GM23248 (cell line): ENCODE measurements at regions not wholly inside any gene's neighbourhood (a gene's known extent, or its start where the extent isn't known, plus 50 kb on each side); places are given as distances from the start of the nearest gene placed in this dataset.

ENCODE experiments used
- DNase-seq: peaks from one replicate; pipeline ENCODE4 v3.0.0-alpha.2; 2015
- H2AFZ ChIP-seq: fragments of 200-600 bp; sonication (generic); 2 replicates; pipeline ENCODE4 v1.6.1; 2016; ENCODE audit warnings: antibody characterized with exemption
- H3F3A ChIP-seq: fragments of 200-600 bp; sonication (generic); 2 replicates; pipeline ENCODE4 v1.6.1; 2016; ENCODE audit warnings: mild to moderate bottlenecking, antibody characterized with exemption, mixed run types; ENCODE audit not compliant: insufficient read depth
- H3K27ac ChIP-seq: fragments of 200-600 bp; sonication (generic); 2 replicates; pipeline ENCODE4 v1.5.1; 2016; ENCODE audit warnings: mild to moderate bottlenecking
- H3K27me3 ChIP-seq: fragments of 200-600 bp; sonication (generic); replicated peaks from 2 replicates; pipeline ENCODE4 v1.6.1; 2016; ENCODE audit warnings: mild to moderate bottlenecking; ENCODE audit not compliant: insufficient read depth
- H3K36me3 ChIP-seq: fragments of 200-600 bp; sonication (generic); 2 replicates; pipeline ENCODE4 v1.6.1; 2016; ENCODE audit warnings: low read depth, mild to moderate bottlenecking
- H3K4me1 ChIP-seq: fragments of 200-600 bp; sonication (generic); 2 replicates; pipeline ENCODE4 v1.6.1; 2016; ENCODE audit warnings: mild to moderate bottlenecking; ENCODE audit not compliant: insufficient read depth
- H3K4me2 ChIP-seq: fragments of 200-600 bp; sonication (generic); one replicate; pipeline ENCODE4 v1.6.1; 2016; ENCODE audit warnings: mild to moderate bottlenecking; ENCODE audit not compliant: unreplicated experiment
- H3K4me3 ChIP-seq: fragments of 200-600 bp; sonication (generic); 2 replicates; pipeline ENCODE4 v1.5.1; 2016; ENCODE audit warnings: mild to moderate bottlenecking
- H3K79me2 ChIP-seq: fragments of 200-600 bp; sonication (generic); 2 replicates; pipeline ENCODE4 v1.6.1; 2016; ENCODE audit warnings: mild to moderate bottlenecking; ENCODE audit not compliant: insufficient read depth
- H3K9ac ChIP-seq: fragments of 200-600 bp; sonication (generic); 2 replicates; pipeline ENCODE4 v1.6.1; 2016; ENCODE audit warnings: mild to moderate bottlenecking
- H3K9me2 ChIP-seq: fragments of 200-600 bp; sonication (generic); 2 replicates; pipeline ENCODE4 v1.6.1; 2016; ENCODE audit warnings: mixed run types, mild to moderate bottlenecking, moderate library complexity; ENCODE audit not compliant: insufficient read depth
- H3K9me3 ChIP-seq: fragments of 200-600 bp; sonication (generic); one replicate; pipeline ENCODE4 v1.6.1; 2017; ENCODE audit warnings: low read depth
- H4K20me1 ChIP-seq: fragments of 200-600 bp; sonication (generic); 2 replicates; pipeline ENCODE4 v1.6.0; 2016; ENCODE audit not compliant: insufficient read depth
- EZH2 ChIP-seq: fragments of 200-600 bp; sonication (generic); IDR thresholded peaks from 2 replicates; pipeline ENCODE4 v1.6.1; 2018; ENCODE audit warnings: antibody characterized with exemption, mild to moderate bottlenecking; ENCODE audit not compliant: insufficient read depth, poor library complexity, severe bottlenecking
- EZH2phosphoT487 ChIP-seq: fragments of 200-600 bp; sonication (generic); IDR thresholded peaks from 2 replicates; pipeline ENCODE4 v1.6.1; 2018; ENCODE audit warnings: antibody characterized with exemption, moderate library complexity, mild to moderate bottlenecking, low read depth; ENCODE audit not compliant: insufficient read depth
- WGBS, 2 experiments: methylation state at CpG; one replicate each; pipeline ENCODE4 v1.1.6; 2015 to 2017; ENCODE audit warnings: low lambda C conversion rate in 2 of 2, low coverage in 1 of 2; ENCODE audit errors: missing lambda C conversion rate in 2 of 2; 5-methylcytosine and 5-hydroxymethylcytosine counted together
- in situ Hi-C: fragments of 300-500 bp; cut with MboI; formaldehyde crosslinking; loops from 2 replicates; pipeline ENCODE4 v1.15.0; 2020

GRCh38 chr2:128813352-128814034 is 494.8 kb upstream of the HS6ST1 start:
- no peak overlapping the region for H3K9ac ChIP-seq
- no peaks in the 10 kb centered on the region for H3K36me3 ChIP-seq
- in situ Hi-C loops, result no loop called here
- no peak overlapping the region for H3K4me2 ChIP-seq
- no peak overlapping the region for H3K27ac ChIP-seq
- no peaks in the 10 kb centered on the region for H3F3A ChIP-seq
- H3K27me3 ChIP-seq, result no peaks in the 10 kb centered on the region
- 30% methylated on average over 7 of the region's 7 CpGs for WGBS, 2 experiments
- no peaks in the 10 kb centered on the region for H3K4me1 ChIP-seq
- H3K9me3 ChIP-seq, result no peaks in the 10 kb centered on the region
- H2AFZ ChIP-seq, result no peak overlapping the region
- no peak overlapping the region for H3K4me3 ChIP-seq
- no peaks in the 10 kb centered on the region for H4K20me1 ChIP-seq
- DNase-seq, result no peak
- no peak for TF ChIP-seq EZH2
- no peaks in the 10 kb centered on the region for H3K79me2 ChIP-seq
- no peaks in the 10 kb centered on the region for H3K9me2 ChIP-seq

GRCh38 chr2:128815248-128815647 is 496.6 kb upstream of the HS6ST1 start:
- no peak overlapping the region for H2AFZ ChIP-seq
- no peak for DNase-seq
- H3K27ac ChIP-seq, result no peak overlapping the region
- H3K4me2 ChIP-seq, result no peak overlapping the region
- H3K27me3 ChIP-seq, result no peaks in the 10 kb centered on the region
- H3K79me2 ChIP-seq, result no peaks in the 10 kb centered on the region
- H3K36me3 ChIP-seq, result no peaks in the 10 kb centered on the region
- 40 to 55% methylated on average over 3 of the region's 3 CpGs for WGBS, 2 experiments
- H3F3A ChIP-seq, result no peaks in the 10 kb centered on the region
- no peaks in the 10 kb centered on the region for H3K9me2 ChIP-seq
- H4K20me1 ChIP-seq, result no peaks in the 10 kb centered on the region
- TF ChIP-seq EZH2, result no peak
- TF ChIP-seq EZH2phosphoT487, result no peak
- no peaks in the 10 kb centered on the region for H3K9me3 ChIP-seq
- in situ Hi-C loops, result no loop called here
- H3K9ac ChIP-seq, result no peak overlapping the region
- H3K4me3 ChIP-seq, result no peak overlapping the region
- H3K4me1 ChIP-seq, result no peaks in the 10 kb centered on the region

GRCh38 chr2:128817171-128817570 is 498.5 kb upstream of the HS6ST1 start:
- WGBS, 2 experiments, result 42 to 53% methylated on average over 5 of the region's 5 CpGs
- H3F3A ChIP-seq, result no peaks in the 10 kb centered on the region
- in situ Hi-C loops, result no loop called here
- no peaks in the 10 kb centered on the region for H3K4me1 ChIP-seq
- H3K79me2 ChIP-seq, result no peaks in the 10 kb centered on the region
- no peak overlapping the region for H3K9ac ChIP-seq
- no peak overlapping the region for H3K27ac ChIP-seq
- H2AFZ ChIP-seq, result no peak overlapping the region
- H3K27me3 ChIP-seq, result no peaks in the 10 kb centered on the region
- no peaks in the 10 kb centered on the region for H3K9me3 ChIP-seq
- TF ChIP-seq EZH2phosphoT487 (no peak), EZH2 (no peak)
- H3K4me3 ChIP-seq, result no peak overlapping the region
- H3K4me2 ChIP-seq, result no peak overlapping the region
- no peak for DNase-seq
- H3K36me3 ChIP-seq, result no peaks in the 10 kb centered on the region
- H4K20me1 ChIP-seq, result no peaks in the 10 kb centered on the region
- H3K9me2 ChIP-seq, result no peaks in the 10 kb centered on the region

GRCh38 chr2:128817813-128818212 is 499.1 kb upstream of the HS6ST1 start:
- H3K4me3 ChIP-seq, result no peak overlapping the region
- TF ChIP-seq EZH2phosphoT487 (no peak), EZH2 (no peak)
- H2AFZ ChIP-seq, result no peak overlapping the region
- H3K79me2 ChIP-seq, result no peaks in the 10 kb centered on the region
- WGBS, 2 experiments, result 35 to 40% methylated on average over 6 of the region's 6 CpGs
- no peaks in the 10 kb centered on the region for H3K27me3 ChIP-seq
- no peaks in the 10 kb centered on the region for H3K9me2 ChIP-seq
- H3K9ac ChIP-seq, result no peak overlapping the region
- H3F3A ChIP-seq, result no peaks in the 10 kb centered on the region
- H3K9me3 ChIP-seq, result no peaks in the 10 kb centered on the region
- DNase-seq, result no peak
- no peaks in the 10 kb centered on the region for H3K4me1 ChIP-seq
- H3K27ac ChIP-seq, result no peak overlapping the region
- in situ Hi-C loops, result no loop called here
- no peak overlapping the region for H3K4me2 ChIP-seq
- no peaks in the 10 kb centered on the region for H4K20me1 ChIP-seq
- H3K36me3 ChIP-seq, result no peaks in the 10 kb centered on the region

GRCh38 chr2:128818248-128818647 is 499.6 kb upstream of the HS6ST1 start:
- Histone ChIP-seq H3K36me3 (no peaks in the 10 kb centered on the region), H3K9ac (no peak overlapping the region), H3K27me3 (no peaks in the 10 kb centered on the region), H3K79me2 (no peaks in the 10 kb centered on the region), H3K4me2 (no peak overlapping the region), H3K27ac (no peak overlapping the region), H2AFZ (no peak overlapping the region), H4K20me1 (no peaks in the 10 kb centered on the region), H3K9me3 (no peaks in the 10 kb centered on the region), H3K4me3 (no peak overlapping the region), H3K4me1 (no peaks in the 10 kb centered on the region), H3F3A (no peaks in the 10 kb centered on the region), H3K9me2 (no peaks in the 10 kb centered on the region)
- WGBS, 2 experiments, result 26 to 29% methylated on average over 2 of the region's 2 CpGs
- no peak for DNase-seq
- in situ Hi-C loops, result no loop called here
- no peak for TF ChIP-seq EZH2phosphoT487
- no peak for TF ChIP-seq EZH2
